ENCODE measurements at regions not wholly inside any gene's neighbourhood (a gene's known extent, or its start where the extent isn't known, plus 50 kb on each side); places are given as distances from the start of the nearest gene placed in this dataset.

DNA sequence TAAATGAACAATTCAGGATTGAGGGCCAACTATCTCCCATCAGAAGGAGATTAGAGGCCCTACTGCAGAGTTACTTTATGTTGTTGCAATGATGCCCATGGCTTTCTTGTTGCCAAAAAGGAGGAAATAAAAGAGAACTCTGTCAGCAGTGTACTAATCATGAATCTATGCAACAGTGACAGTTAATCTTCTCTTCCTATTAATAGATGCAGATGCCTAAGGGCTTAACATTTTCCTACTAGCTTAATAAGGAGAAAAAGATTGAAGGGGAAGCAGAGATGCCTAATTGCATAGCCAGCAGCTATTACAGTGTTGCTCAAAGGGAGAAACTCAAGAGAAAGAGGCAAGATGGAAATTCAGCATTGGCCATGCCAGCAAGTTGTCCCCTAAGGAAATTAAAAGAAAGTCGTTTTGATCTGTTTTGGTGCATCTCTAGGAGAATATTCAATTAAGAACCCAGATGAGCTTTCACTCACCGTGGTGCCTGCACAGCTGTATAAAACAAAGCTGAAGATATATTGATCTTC, 107.1 kb upstream of the KCNJ3 start:
- no peaks in the 10 kb centered on the region for H3K36me3 Mint-ChIP-seq (ENCODE audit: low read depth)
- TF ChIP-seq, protein P1, sequence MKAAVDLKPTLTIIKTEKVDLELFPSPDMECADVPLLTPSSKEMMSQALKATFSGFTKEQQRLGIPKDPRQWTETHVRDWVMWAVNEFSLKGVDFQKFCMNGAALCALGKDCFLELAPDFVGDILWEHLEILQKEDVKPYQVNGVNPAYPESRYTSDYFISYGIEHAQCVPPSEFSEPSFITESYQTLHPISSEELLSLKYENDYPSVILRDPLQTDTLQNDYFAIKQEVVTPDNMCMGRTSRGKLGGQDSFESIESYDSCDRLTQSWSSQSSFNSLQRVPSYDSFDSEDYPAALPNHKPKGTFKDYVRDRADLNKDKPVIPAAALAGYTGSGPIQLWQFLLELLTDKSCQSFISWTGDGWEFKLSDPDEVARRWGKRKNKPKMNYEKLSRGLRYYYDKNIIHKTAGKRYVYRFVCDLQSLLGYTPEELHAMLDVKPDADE (IDR thresholded peaks at IDR 0.05): no peak
- TF ChIP-seq EZH2 (IDR thresholded peaks at IDR 0.05; ENCODE audit: low read depth, unreplicated experiment) (no peak), JUNB (IDR thresholded peaks at IDR 0.05; ENCODE audit: unreplicated experiment) (no peak), ZNF331 (CRISPR knock-in tag; IDR thresholded peaks at IDR 0.05; ENCODE audit: low read depth) (no peak), EZH2phosphoT487 (IDR thresholded peaks at IDR 0.05; ENCODE audit: unreplicated experiment) (no peak), POLR2AphosphoS5 (IDR thresholded peaks at IDR 0.05; ENCODE audit: low read depth) (no peak), STAT1 (IDR thresholded peaks at IDR 0.05; ENCODE audit: unreplicated experiment) (no peak), CREB1 (CRISPR knock-in tag; IDR thresholded peaks at IDR 0.05; ENCODE audit: low read depth) (no peak), NANOG (IDR thresholded peaks at IDR 0.05; ENCODE audit: borderline replicate concordance) (no peak), ZNF114 (CRISPR knock-in tag; IDR thresholded peaks at IDR 0.05) (no peak)
- TF ChIP-seq, protein P2, sequence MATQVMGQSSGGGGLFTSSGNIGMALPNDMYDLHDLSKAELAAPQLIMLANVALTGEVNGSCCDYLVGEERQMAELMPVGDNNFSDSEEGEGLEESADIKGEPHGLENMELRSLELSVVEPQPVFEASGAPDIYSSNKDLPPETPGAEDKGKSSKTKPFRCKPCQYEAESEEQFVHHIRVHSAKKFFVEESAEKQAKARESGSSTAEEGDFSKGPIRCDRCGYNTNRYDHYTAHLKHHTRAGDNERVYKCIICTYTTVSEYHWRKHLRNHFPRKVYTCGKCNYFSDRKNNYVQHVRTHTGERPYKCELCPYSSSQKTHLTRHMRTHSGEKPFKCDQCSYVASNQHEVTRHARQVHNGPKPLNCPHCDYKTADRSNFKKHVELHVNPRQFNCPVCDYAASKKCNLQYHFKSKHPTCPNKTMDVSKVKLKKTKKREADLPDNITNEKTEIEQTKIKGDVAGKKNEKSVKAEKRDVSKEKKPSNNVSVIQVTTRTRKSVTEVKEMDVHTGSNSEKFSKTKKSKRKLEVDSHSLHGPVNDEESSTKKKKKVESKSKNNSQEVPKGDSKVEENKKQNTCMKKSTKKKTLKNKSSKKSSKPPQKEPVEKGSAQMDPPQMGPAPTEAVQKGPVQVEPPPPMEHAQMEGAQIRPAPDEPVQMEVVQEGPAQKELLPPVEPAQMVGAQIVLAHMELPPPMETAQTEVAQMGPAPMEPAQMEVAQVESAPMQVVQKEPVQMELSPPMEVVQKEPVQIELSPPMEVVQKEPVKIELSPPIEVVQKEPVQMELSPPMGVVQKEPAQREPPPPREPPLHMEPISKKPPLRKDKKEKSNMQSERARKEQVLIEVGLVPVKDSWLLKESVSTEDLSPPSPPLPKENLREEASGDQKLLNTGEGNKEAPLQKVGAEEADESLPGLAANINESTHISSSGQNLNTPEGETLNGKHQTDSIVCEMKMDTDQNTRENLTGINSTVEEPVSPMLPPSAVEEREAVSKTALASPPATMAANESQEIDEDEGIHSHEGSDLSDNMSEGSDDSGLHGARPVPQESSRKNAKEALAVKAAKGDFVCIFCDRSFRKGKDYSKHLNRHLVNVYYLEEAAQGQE (IDR thresholded peaks at IDR 0.05; ENCODE audit: unreplicated experiment): no peak
- no peak overlapping the region for H3K4me3 Mint-ChIP-seq
- H3K9me3 Mint-ChIP-seq: no peaks in the 10 kb centered on the region
- H2AFZ ChIP-seq: no peak overlapping the region
- no peaks in the 10 kb centered on the region for H3K79me2 ChIP-seq (replicated peaks; ENCODE audit: insufficient read depth)
- H3K4me3 ChIP-seq: no peak overlapping the region
- H3K4me1 ChIP-seq (ENCODE audit: insufficient read depth): peaks cover 54% of the 10 kb centered on the region
- H3K27me3 ChIP-seq (ENCODE audit: insufficient read depth): no peaks in the 10 kb centered on the region
- no peak for DNase-seq (ENCODE audit: low spot score)
- no peak for ATAC-seq
- peaks cover 3% of the 10 kb centered on the region for H3K27me3 Mint-ChIP-seq (ENCODE audit: insufficient read depth, low read depth, poor library complexity)
- H3K27ac ChIP-seq (ENCODE audit: low read depth): peak overlapping the region; percentile 12; the same call in 1 of the 2 replicates
- no peaks in the 10 kb centered on the region for H3K9me2 ChIP-seq (ENCODE audit: insufficient read depth)
- H3K4me1 Mint-ChIP-seq: peaks cover 55% of the 10 kb centered on the region
- H3K36me3 ChIP-seq (ENCODE audit: insufficient read depth): no peaks in the 10 kb centered on the region
- no peaks in the 10 kb centered on the region for H4K20me1 ChIP-seq (replicated peaks; ENCODE audit: insufficient read depth)
- no peaks in the 10 kb centered on the region for H3F3A ChIP-seq (replicated peaks; ENCODE audit: low read depth)
- peak overlapping the region; percentile 93 for H3K27ac Mint-ChIP-seq
- H3K4me2 ChIP-seq: peak overlapping the region; percentile 28; the same call in 1 of the 2 replicates

DNA sequence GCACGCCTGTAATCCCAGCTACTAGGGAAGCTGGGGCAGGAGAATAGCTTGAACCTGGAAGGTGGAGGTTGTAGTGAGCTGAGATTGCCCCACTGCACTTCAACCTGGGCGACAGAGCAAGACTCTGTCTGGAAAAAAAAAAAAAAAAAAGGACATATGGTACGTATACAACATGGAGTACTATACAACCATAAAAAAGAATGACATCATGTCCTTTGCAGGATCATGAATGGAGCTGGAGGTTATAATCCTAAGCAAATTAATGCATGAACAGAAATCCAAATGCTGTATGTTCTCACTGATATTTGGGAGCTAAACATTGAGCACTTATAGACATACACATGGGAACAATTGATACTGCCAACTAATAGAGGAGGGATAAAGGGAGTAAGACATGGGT, 99.3 kb upstream of the KCNJ3 start:
- Histone ChIP-seq H3K79me2 (replicated peaks; ENCODE audit: insufficient read depth) (no peaks in the 10 kb centered on the region), H3K4me2 (no peak overlapping the region), H4K20me1 (replicated peaks; ENCODE audit: insufficient read depth) (no peaks in the 10 kb centered on the region), H3K36me3 (ENCODE audit: insufficient read depth) (no peaks in the 10 kb centered on the region), H3F3A (replicated peaks; ENCODE audit: low read depth) (no peaks in the 10 kb centered on the region), H2AFZ (no peak overlapping the region), H3K27me3 (ENCODE audit: insufficient read depth) (no peaks in the 10 kb centered on the region), H3K9me2 (ENCODE audit: insufficient read depth) (no peaks in the 10 kb centered on the region), H3K27ac (ENCODE audit: low read depth) (no peak overlapping the region), H3K4me3 (no peak overlapping the region), H3K4me1 (ENCODE audit: insufficient read depth) (peaks cover 6% of the 10 kb centered on the region)
- no peak for TF ChIP-seq NANOG (IDR thresholded peaks at IDR 0.05; ENCODE audit: borderline replicate concordance)
- no peak for TF ChIP-seq POLR2AphosphoS5 (IDR thresholded peaks at IDR 0.05; ENCODE audit: low read depth)
- no peak for DNase-seq (ENCODE audit: low spot score)
- H3K4me1 Mint-ChIP-seq: peaks cover 8% of the 10 kb centered on the region; the same call in 2 of the 3 replicates
- H3K4me3 Mint-ChIP-seq: no peak overlapping the region
- peaks cover 3% of the 10 kb centered on the region for H3K27me3 Mint-ChIP-seq (ENCODE audit: insufficient read depth, low read depth, poor library complexity)
- no peak overlapping the region for H3K27ac Mint-ChIP-seq
- no peaks in the 10 kb centered on the region for H3K36me3 Mint-ChIP-seq (ENCODE audit: low read depth)
- no peak for ATAC-seq
- no peaks in the 10 kb centered on the region; the same call in 2 of the 3 replicates for H3K9me3 Mint-ChIP-seq
